ENCODE measurements at regions not wholly inside any gene's neighbourhood (a gene's known extent, or its start where the extent isn't known, plus 50 kb on each side); places are given as distances from the start of the nearest gene placed in this dataset.

DNA sequence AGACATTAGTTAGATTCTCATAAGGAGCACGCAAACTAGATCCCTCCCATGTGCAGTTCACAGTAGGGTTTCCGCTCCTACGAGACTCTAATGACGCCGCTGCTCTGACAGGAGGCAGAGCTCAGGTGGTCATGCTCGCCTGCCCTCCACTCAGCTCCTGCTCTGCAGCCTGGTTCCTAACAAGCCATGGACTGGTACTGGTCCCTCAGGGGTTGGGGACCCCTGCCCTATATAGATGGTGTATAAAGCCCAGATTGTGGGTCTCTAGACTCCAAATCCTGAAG is 52.1 kb upstream of the LYRM9 start (continued):
- TF ChIP-seq, protein P1, sequence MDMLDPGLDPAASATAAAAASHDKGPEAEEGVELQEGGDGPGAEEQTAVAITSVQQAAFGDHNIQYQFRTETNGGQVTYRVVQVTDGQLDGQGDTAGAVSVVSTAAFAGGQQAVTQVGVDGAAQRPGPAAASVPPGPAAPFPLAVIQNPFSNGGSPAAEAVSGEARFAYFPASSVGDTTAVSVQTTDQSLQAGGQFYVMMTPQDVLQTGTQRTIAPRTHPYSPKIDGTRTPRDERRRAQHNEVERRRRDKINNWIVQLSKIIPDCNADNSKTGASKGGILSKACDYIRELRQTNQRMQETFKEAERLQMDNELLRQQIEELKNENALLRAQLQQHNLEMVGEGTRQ (IDR thresholded peaks at IDR 0.05; ENCODE audit: low read length), result no peak
- TF ChIP-seq SRF (IDR thresholded peaks at IDR 0.05; ENCODE audit: low read depth, low read length), result no peak
